NCI-H526 (cell line): ENCODE measurements at regions not wholly inside any gene's neighbourhood (a gene's known extent, or its start where the extent isn't known, plus 50 kb on each side); places are given as distances from the start of the nearest gene placed in this dataset.
A peak's percentile ranks its signal among the peaks of the same experiment; 100 is the strongest.
"Not testable (repeated sequence)": the region's sequence is repeated elsewhere in the genome, so short reads cannot be mapped to it uniquely, and the experiment has no call there.

ENCODE experiments used
- DNase-seq, 2 experiments: peaks; one replicate each; lab custom pipeline; 2025; lab: John Stamatoyannopoulos, UW

- DNase-seq: no peak
Observed at GRCh38 chr7:51452694-51453093, 136.1 kb upstream of the COBL start.

- peak in 1 of 2 experiments; percentile 20 for DNase-seq
Observed at GRCh38 chr7:51451751-51452476, 135.3 kb upstream of the COBL start.

- DNase-seq: no peak
Observed at GRCh38 chr7:51450541-51450940, 133.9 kb upstream of the COBL start.

- no peak for DNase-seq
Observed at GRCh38 chr7:51446785-51447184, 130.2 kb upstream of the COBL start.

GRCh38 chr7:51446356-51446755, 129.7 kb upstream of the COBL start:
- DNase-seq: no peak

GRCh38 chr7:51444936-51445335, 128.3 kb upstream of the COBL start:
- DNase-seq: no peak

GRCh38 chr7:51430480-51431086, 114.0 kb upstream of the COBL start:
- DNase-seq: peak in 1 of 2 experiments; percentile 81

GRCh38 chr7:51428217-51428887, 111.7 kb upstream of the COBL start:
- peak in 1 of 2 experiments; percentile 60 for DNase-seq

- DNase-seq: peak; percentile 24 to 65
Observed at GRCh38 chr7:51426163-51426562, 109.6 kb upstream of the COBL start.

- not testable (repeated sequence) for DNase-seq
Observed at GRCh38 chr7:51409934-51410333, 93.3 kb upstream of the COBL start.

- DNase-seq: not testable (repeated sequence)
Observed at GRCh38 chr7:51397608-51398007, 81.0 kb upstream of the COBL start.

- not testable (repeated sequence) for DNase-seq
Observed at GRCh38 chr7:51393003-51393402, 76.4 kb upstream of the COBL start.

GRCh38 chr7:51389952-51390351, 73.3 kb upstream of the COBL start:
- DNase-seq: not testable (repeated sequence)

- peak in 1 of 2 experiments; percentile 1 for DNase-seq
Observed at GRCh38 chr7:51389216-51389812, 72.7 kb upstream of the COBL start.

- DNase-seq: not testable (repeated sequence)
Observed at GRCh38 chr7:51388241-51388640, 71.6 kb upstream of the COBL start.

GRCh38 chr7:51386806-51387568, 70.4 kb upstream of the COBL start:
- not testable (repeated sequence) for DNase-seq

GRCh38 chr7:51386184-51386583, 69.6 kb upstream of the COBL start:
- not testable (repeated sequence) for DNase-seq

GRCh38 chr7:51382243-51382642, 65.6 kb upstream of the COBL start:
- DNase-seq: not testable (repeated sequence)

GRCh38 chr7:51376420-51377092, 59.9 kb upstream of the COBL start:
- DNase-seq: peak; percentile 91 to 93

GRCh38 chr7:51374936-51375335, 58.3 kb upstream of the COBL start:
- DNase-seq: no peak

- DNase-seq: peak in 1 of 2 experiments; percentile 13
Observed at GRCh38 chr7:51373607-51374006, 57.0 kb upstream of the COBL start.
